Fibroblast of villous mesenchyme (primary cell): ENCODE measurements at regions not wholly inside any gene's neighbourhood (a gene's known extent, or its start where the extent isn't known, plus 50 kb on each side); places are given as distances from the start of the nearest gene placed in this dataset.

Source experiments
- DNase-seq: peaks from one replicate; pipeline ENCODE4 v3.0.0-alpha.2; 2010; ENCODE audit warnings: low read depth
- H3K4me3 ChIP-seq: 2 replicates; pipeline ENCODE4 v1.5.1; 2011; ENCODE audit warnings: low read depth, mild to moderate bottlenecking, low read length
- CTCF ChIP-seq: IDR thresholded peaks from 2 replicates; pipeline ENCODE4 v1.5.1; 2012; ENCODE audit warnings: low read depth, mild to moderate bottlenecking, low read length; ENCODE audit not compliant: insufficient read depth

- DNase-seq = no peak
- no peak for TF ChIP-seq CTCF
- H3K4me3 ChIP-seq = no peak overlapping the region
Observed at GRCh38 chr2:64213532-64214275, 69.5 kb upstream of the PELI1 start.

- no peak for TF ChIP-seq CTCF
- no peak for DNase-seq
Observed at GRCh38 chr2:64214281-64215115, 70.3 kb upstream of the PELI1 start.

GRCh38 chr2:64217198-64217869 is 73.1 kb upstream of the PELI1 start:
- no peak overlapping the region for H3K4me3 ChIP-seq
- TF ChIP-seq CTCF = no peak
- DNase-seq = no peak

More at GRCh38 chr2:64214281-64215115, 70.3 kb upstream of the PELI1 start:
- H3K4me3 ChIP-seq = no peak overlapping the region

- no peak for TF ChIP-seq CTCF
- no peak for DNase-seq
Observed at GRCh38 chr2:64218137-64218802, 74.0 kb upstream of the PELI1 start.

GRCh38 chr2:64219149-64219548 is 74.9 kb upstream of the PELI1 start:
- no peak for DNase-seq
- TF ChIP-seq CTCF = no peak
- H3K4me3 ChIP-seq = no peak overlapping the region

More at GRCh38 chr2:64218137-64218802, 74.0 kb upstream of the PELI1 start:
- no peak overlapping the region for H3K4me3 ChIP-seq

- DNase-seq = no peak
- no peak overlapping the region for H3K4me3 ChIP-seq
- TF ChIP-seq CTCF = no peak
Observed at GRCh38 chr2:64220265-64220664, 76.0 kb upstream of the PELI1 start.
